ENCODE measurements at regions not wholly inside any gene's neighbourhood (a gene's known extent, or its start where the extent isn't known, plus 50 kb on each side); places are given as distances from the start of the nearest gene placed in this dataset.

DNA sequence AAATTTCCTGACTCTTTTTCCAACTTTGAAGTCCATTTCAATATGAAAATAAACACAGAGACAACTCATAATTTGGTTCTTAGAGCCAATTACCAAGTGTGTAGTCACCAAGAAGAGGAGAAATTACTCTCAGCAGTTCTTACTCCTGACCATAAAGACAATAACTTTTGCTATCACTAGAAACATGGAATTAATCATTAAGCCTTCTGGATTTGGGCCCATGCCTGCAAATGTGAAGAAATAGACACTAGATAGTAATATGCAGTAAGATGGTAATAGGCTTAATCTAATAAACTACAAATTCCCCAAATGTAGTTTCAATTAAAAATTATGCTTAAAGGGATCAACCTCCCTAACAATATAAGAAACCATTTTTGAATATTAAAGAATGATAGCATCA is 185.1 kb upstream of the AGTR1 start:
- TF ChIP-seq, protein P1, sequence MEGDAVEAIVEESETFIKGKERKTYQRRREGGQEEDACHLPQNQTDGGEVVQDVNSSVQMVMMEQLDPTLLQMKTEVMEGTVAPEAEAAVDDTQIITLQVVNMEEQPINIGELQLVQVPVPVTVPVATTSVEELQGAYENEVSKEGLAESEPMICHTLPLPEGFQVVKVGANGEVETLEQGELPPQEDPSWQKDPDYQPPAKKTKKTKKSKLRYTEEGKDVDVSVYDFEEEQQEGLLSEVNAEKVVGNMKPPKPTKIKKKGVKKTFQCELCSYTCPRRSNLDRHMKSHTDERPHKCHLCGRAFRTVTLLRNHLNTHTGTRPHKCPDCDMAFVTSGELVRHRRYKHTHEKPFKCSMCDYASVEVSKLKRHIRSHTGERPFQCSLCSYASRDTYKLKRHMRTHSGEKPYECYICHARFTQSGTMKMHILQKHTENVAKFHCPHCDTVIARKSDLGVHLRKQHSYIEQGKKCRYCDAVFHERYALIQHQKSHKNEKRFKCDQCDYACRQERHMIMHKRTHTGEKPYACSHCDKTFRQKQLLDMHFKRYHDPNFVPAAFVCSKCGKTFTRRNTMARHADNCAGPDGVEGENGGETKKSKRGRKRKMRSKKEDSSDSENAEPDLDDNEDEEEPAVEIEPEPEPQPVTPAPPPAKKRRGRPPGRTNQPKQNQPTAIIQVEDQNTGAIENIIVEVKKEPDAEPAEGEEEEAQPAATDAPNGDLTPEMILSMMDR (IDR thresholded peaks at IDR 0.05 in 4 of 5, conservative IDR thresholded peaks at IDR 0.05 in 1 of 5) = no peak
- TF ChIP-seq POLR2A (IDR thresholded peaks at IDR 0.05) = no peak
